Endothelial cell of umbilical vein (primary cell): ENCODE measurements at regions not wholly inside any gene's neighbourhood (a gene's known extent, or its start where the extent isn't known, plus 50 kb on each side); places are given as distances from the start of the nearest gene placed in this dataset.

Experiments
- BruUV-seq: library from RNA; stranded (reverse); fragments of 400-500 nt; replicated peaks from 2 replicates; lab custom pipeline; 2021; lab: Mats Ljungman, UMichigan
- CTCF ChIA-PET: fragments of 300-600, 350-600 bp; sonication (Branson Sonifier 250); formaldehyde crosslinking; loops from one replicate; lab custom pipeline; 2021; ENCODE audit warnings: antibody characterized with exemption, inconsistent platforms; lab: Charles Lee
- POLR2A ChIA-PET: fragments of 300-600, 350-600 bp; sonication (Branson Sonifier 250); formaldehyde crosslinking; loops from one replicate; lab custom pipeline; 2021; ENCODE audit warnings: antibody characterized with exemption, inconsistent platforms; lab: Charles Lee
- DNase-seq: peaks from one replicate; pipeline ENCODE4 v3.0.0-alpha.2; 2011; ENCODE audit warnings: low read depth, low spot score
- FAIRE-seq: peaks from 2 replicates; lab custom pipeline; 2011; peaks lifted over from hg19 to GRCh38; lab: Jason Lieb, UNC
- H2AFZ ChIP-seq: 2 replicates; pipeline ENCODE4 v1.6.0; 2012; ENCODE audit warnings: low read depth, low read length, control low read depth, inconsistent platforms
- H3K27ac ChIP-seq: 2 replicates; pipeline ENCODE4 v1.5.1; 2011; ENCODE audit warnings: low read depth, mild to moderate bottlenecking, control low read depth, low read length, moderate library complexity; ENCODE audit not compliant: insufficient read depth
- H3K27me3 ChIP-seq, 2 experiments: 2 replicates each; pipeline versions ENCODE4 v1.6.0 to v1.6.1; 2011; ENCODE audit warnings: low read length in 2 of 2, mixed read lengths in 1 of 2; ENCODE audit not compliant: control insufficient read depth in 2 of 2, insufficient read depth in 2 of 2
- H3K36me3 ChIP-seq, 2 experiments: 2 replicates in 1 of 2; 3 replicates in 1 of 2; pipeline ENCODE4 v1.5.1; 2011; ENCODE audit warnings: low read length in 2 of 2, mild to moderate bottlenecking in 1 of 2, moderate library complexity in 1 of 2; ENCODE audit not compliant: control insufficient read depth in 2 of 2, insufficient read depth in 2 of 2; ENCODE audit errors: extremely low read depth in 1 of 2
- H3K4me1 ChIP-seq: 3 replicates; pipeline ENCODE4 v1.5.1; 2011; ENCODE audit warnings: mild to moderate bottlenecking, low read length; ENCODE audit not compliant: control insufficient read depth, insufficient read depth; ENCODE audit errors: extremely low read depth
- H3K4me2 ChIP-seq: 2 replicates; pipeline ENCODE4 v1.6.1; 2011; ENCODE audit warnings: low read length, control low read depth, mixed read lengths; ENCODE audit not compliant: insufficient read depth
- H3K4me3 ChIP-seq, 3 experiments: fragments of 200-600 bp in 1 of 3; sonication (generic), shearing (Covaris generic) in 1 of 3; replicated peaks in 1 of 3; 2 replicates each; pipeline ENCODE4 v1.5.1; 2011 to 2016; ENCODE audit warnings: control low read depth in 3 of 3, low read length in 3 of 3, mild to moderate bottlenecking in 2 of 3, inconsistent platforms in 1 of 3, low read depth in 1 of 3, moderate library complexity in 1 of 3; ENCODE audit not compliant: insufficient read depth in 1 of 3
- H3K79me2 ChIP-seq: 2 replicates; pipeline ENCODE4 v1.6.0; 2012; ENCODE audit warnings: low read length, inconsistent platforms; ENCODE audit not compliant: control insufficient read depth, insufficient read depth
- H3K9ac ChIP-seq: replicated peaks from 2 replicates; pipeline ENCODE3; 2011; ENCODE audit warnings: low read length, control low read depth; ENCODE audit not compliant: insufficient read depth; ENCODE audit errors: extremely low read depth
- H3K9me1 ChIP-seq: replicated peaks from 3 replicates; pipeline ENCODE4 v1.6.0; 2011; ENCODE audit warnings: mild to moderate bottlenecking, low read length; ENCODE audit not compliant: control insufficient read depth, insufficient read depth; ENCODE audit errors: extremely low read depth
- H3K9me3 ChIP-seq: replicated peaks from 2 replicates; pipeline ENCODE4 v1.5.1; 2012; ENCODE audit warnings: low read length, inconsistent platforms; ENCODE audit not compliant: control insufficient read depth, insufficient read depth
- H4K20me1 ChIP-seq: replicated peaks from 2 replicates; pipeline ENCODE3; 2011; ENCODE audit warnings: mild to moderate bottlenecking, low read length; ENCODE audit not compliant: control insufficient read depth, insufficient read depth; ENCODE audit errors: extremely low read depth
- EZH2 ChIP-seq: IDR thresholded peaks from 2 replicates; pipeline ENCODE4 v1.6.1; 2012; ENCODE audit warnings: borderline replicate concordance, low read depth, mild to moderate bottlenecking, moderate library complexity, low read length, inconsistent platforms; ENCODE audit not compliant: severe bottlenecking
- FOS ChIP-seq: IDR thresholded peaks from 2 replicates; pipeline ENCODE4 v1.6.1; 2011; ENCODE audit warnings: mild to moderate bottlenecking, low read length, moderate library complexity, borderline replicate concordance; ENCODE audit not compliant: insufficient read depth
- GATA2 ChIP-seq: IDR thresholded peaks from 2 replicates; pipeline ENCODE4 v1.7.0; 2011; ENCODE audit warnings: low read depth, mild to moderate bottlenecking, moderate library complexity, mixed read lengths, low read length; ENCODE audit not compliant: insufficient read length, insufficient read depth
- JUN ChIP-seq: IDR thresholded peaks from 2 replicates; pipeline ENCODE4 v1.6.1; 2011; ENCODE audit warnings: borderline replicate concordance, low read depth; ENCODE audit not compliant: insufficient read length, insufficient read depth
- MYC ChIP-seq: IDR thresholded peaks from one replicate; pipeline ENCODE4 v1.6.1; 2011; ENCODE audit warnings: mild to moderate bottlenecking, low read depth, low read length
- POLR2A ChIP-seq: IDR thresholded peaks from 2 replicates; pipeline ENCODE4 v1.6.1; 2012; ENCODE audit warnings: low read depth, mild to moderate bottlenecking, control low read depth, low read length
- POLR2AphosphoS5 ChIP-seq: IDR thresholded peaks from 2 replicates; pipeline ENCODE4 v1.6.1; 2012; ENCODE audit warnings: low read depth, mild to moderate bottlenecking, control low read depth, low read length, moderate library complexity; ENCODE audit not compliant: insufficient read depth
- dilution Hi-C: fragments of 300-500 bp; cut with MboI; formaldehyde crosslinking; loops from one replicate; pipeline ENCODE4 v1.15.0; 2019; ENCODE audit warnings: low sequenced_read_pairs; ENCODE audit not compliant: extremely low pct_ligation_motif_present
- intact Hi-C: fragments of 100-400 bp; cut with micrococcal nuclease; formaldehyde crosslinking; loops from one replicate; pipeline ENCODE4 v1.10.0; 2022
- TF ChIP-seq, protein P1 (sequence below): IDR thresholded peaks from 2 replicates; pipeline ENCODE4 v1.6.1; 2011; ENCODE audit not compliant: insufficient read depth, insufficient read length
- TF ChIP-seq, protein P2 (sequence below), 2 donors: IDR thresholded peaks; 1 replicate in 1 of 2; 2 replicates in 1 of 2; pipeline ENCODE4 v1.5.1; 2011; ENCODE audit warnings: low read length in 2 of 2, mild to moderate bottlenecking in 2 of 2, moderate library complexity in 2 of 2, control low read depth in 1 of 2, inconsistent platforms in 1 of 2, low read depth in 1 of 2; ENCODE audit not compliant: insufficient read depth in 1 of 2; ENCODE audit errors: extremely low read depth in 1 of 2

DNA sequence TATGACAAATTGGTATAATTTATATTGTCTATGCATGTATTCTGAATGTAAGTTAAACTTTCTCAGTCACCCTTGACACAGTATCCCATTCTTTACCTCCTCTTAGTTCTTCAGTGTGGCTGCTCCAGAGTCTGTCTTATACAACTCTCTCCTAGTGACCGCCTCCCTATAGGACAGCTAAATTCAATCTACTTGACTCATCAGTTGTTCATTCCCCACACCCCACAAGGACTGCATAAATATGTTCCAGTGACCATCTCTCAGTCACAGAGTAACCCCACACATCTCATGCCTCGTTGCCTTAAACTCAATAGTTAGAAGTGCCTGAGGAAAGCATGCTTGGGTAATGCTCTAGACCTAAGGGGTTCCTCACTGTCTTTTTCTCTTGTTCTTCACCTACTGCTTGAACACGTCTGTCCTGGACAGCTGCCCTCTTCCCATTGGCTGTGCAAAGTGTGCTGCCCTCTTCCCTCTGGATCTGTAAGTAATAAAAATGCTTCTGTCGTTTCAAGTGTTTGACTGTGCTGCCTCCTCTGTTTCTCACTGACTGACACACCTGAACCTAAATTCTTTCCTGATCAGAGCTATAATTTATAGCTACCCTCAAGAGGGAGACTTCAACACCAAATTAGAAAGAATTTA lies 494.6 kb upstream of the GRM3 start:
- Histone ChIP-seq H3K4me2 (no peak overlapping the region), H2AFZ (no peak overlapping the region), H4K20me1 (no peaks in the 10 kb centered on the region), H3K4me1 (no peaks in the 10 kb centered on the region), H3K9me1 (no peaks in the 10 kb centered on the region), H3K4me3 (no peak overlapping the region), H3K36me3 (no peaks in the 10 kb centered on the region), H3K9me3 (peaks cover 3% of the 10 kb centered on the region), H3K79me2 (no peaks in the 10 kb centered on the region), H3K27me3 (no peaks in the 10 kb centered on the region), H3K27ac (no peak overlapping the region), H3K9ac (no peak overlapping the region)
- no peak for FAIRE-seq
- no peak for DNase-seq
- intact Hi-C loops (no loop called here), dilution Hi-C loops (no loop called here)
- ChIA-PET CTCF (no interaction called here), POLR2A (no interaction called here)
- no peak for TF ChIP-seq EZH2
- TF ChIP-seq, protein P1, sequence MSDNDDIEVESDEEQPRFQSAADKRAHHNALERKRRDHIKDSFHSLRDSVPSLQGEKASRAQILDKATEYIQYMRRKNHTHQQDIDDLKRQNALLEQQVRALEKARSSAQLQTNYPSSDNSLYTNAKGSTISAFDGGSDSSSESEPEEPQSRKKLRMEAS: no peak
- no peak for TF ChIP-seq POLR2AphosphoS5
- TF ChIP-seq GATA2: no peak
- TF ChIP-seq POLR2A: no peak
- TF ChIP-seq FOS: no peak
- no peak for TF ChIP-seq MYC
- TF ChIP-seq, protein P2, sequence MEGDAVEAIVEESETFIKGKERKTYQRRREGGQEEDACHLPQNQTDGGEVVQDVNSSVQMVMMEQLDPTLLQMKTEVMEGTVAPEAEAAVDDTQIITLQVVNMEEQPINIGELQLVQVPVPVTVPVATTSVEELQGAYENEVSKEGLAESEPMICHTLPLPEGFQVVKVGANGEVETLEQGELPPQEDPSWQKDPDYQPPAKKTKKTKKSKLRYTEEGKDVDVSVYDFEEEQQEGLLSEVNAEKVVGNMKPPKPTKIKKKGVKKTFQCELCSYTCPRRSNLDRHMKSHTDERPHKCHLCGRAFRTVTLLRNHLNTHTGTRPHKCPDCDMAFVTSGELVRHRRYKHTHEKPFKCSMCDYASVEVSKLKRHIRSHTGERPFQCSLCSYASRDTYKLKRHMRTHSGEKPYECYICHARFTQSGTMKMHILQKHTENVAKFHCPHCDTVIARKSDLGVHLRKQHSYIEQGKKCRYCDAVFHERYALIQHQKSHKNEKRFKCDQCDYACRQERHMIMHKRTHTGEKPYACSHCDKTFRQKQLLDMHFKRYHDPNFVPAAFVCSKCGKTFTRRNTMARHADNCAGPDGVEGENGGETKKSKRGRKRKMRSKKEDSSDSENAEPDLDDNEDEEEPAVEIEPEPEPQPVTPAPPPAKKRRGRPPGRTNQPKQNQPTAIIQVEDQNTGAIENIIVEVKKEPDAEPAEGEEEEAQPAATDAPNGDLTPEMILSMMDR (IDR thresholded peaks at IDR 0.05; ENCODE audit: extremely low read depth in 1 of 2, insufficient read depth in 1 of 2, low read depth in 1 of 2, low read length in 2 of 2): no peak
- TF ChIP-seq JUN: no peak
- no TSS peak for BruUV-seq
